HG03175 (cell line): ENCODE measurements at regions not wholly inside any gene's neighbourhood (a gene's known extent, or its start where the extent isn't known, plus 50 kb on each side); places are given as distances from the start of the nearest gene placed in this dataset.
A peak's percentile ranks its signal among the peaks of the same experiment; 100 is the strongest.

Experiments used
- ATAC-seq: cut with Tn5 transposase; IDR thresholded peaks from one replicate; pipeline ENCODE4 v1.9.1; 2021; ENCODE audit warnings: mild to moderate bottlenecking, moderate library complexity; ENCODE audit not compliant: unreplicated experiment

GRCh38 chr12:124504273-124505000 lies 63.0 kb downstream of the NCOR2 start:
- ATAC-seq = no peak

DNA sequence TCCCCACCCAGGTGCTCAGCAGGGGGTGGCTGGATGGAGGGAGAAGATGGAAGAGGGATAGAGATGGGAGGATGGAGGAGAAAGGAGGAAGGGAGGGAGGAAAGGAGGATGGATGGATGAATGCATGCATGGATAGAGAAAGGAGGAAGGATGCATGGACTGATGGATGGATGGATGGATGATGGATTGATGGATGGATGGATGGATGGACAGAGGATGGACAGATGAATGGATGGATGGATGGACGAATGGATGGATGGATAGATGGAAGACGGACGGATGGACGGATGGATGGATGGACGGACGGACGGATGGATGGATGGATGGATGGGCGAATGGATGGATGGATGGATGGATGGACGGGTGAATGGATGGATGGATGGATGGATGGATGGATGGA lies 64.1 kb downstream of the NCOR2 start:
- ATAC-seq = no peak

- ATAC-seq = no peak
Measured at GRCh38 chr12:124502379-124502778, 65.0 kb downstream of the NCOR2 start.

GRCh38 chr12:124501827-124502226 lies 65.6 kb downstream of the NCOR2 start:
- ATAC-seq = no peak

DNA sequence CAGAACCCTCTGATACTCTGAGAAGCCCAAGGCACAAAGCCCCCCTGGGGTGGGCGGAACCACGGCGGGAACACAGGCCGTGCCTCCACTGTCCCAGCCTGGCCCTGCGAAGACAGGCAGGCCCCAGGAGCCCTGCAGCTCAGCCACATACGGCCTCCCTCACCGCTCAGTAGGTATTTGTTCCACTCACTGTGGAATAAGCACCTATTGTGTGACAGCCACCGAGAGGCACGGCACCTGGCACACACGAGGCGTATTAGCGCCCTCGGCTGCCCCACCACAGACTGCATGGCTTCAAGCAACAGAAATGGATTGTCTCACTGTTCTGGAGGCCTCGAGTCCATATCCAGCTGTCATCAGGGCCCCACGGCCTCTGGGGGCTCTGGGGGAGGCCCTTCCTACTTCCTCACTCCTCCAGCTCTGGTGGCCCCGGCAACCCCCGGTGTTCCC lies 66.3 kb downstream of the NCOR2 start:
- no peak for ATAC-seq

DNA sequence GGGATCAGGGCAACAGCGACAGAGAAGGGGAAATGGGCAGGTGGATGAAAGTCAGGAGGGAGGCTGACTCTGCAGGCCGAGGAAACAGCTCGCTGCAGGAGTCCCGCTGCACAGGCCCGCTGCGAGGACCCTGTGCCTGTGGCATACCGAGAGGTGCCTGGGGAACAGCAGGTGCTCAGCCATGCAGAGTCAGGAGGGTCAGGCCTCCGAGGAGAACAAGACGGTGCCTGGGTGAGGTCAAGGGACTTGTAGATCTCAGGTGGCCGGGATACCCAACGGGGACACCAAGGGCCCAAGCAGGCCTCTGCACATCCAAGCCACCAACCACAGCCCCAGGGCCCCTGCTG lies 67.5 kb downstream of the NCOR2 start:
- ATAC-seq = no peak

- ATAC-seq = no peak
Measured at GRCh38 chr12:124499190-124499753, 68.1 kb downstream of the NCOR2 start.

DNA sequence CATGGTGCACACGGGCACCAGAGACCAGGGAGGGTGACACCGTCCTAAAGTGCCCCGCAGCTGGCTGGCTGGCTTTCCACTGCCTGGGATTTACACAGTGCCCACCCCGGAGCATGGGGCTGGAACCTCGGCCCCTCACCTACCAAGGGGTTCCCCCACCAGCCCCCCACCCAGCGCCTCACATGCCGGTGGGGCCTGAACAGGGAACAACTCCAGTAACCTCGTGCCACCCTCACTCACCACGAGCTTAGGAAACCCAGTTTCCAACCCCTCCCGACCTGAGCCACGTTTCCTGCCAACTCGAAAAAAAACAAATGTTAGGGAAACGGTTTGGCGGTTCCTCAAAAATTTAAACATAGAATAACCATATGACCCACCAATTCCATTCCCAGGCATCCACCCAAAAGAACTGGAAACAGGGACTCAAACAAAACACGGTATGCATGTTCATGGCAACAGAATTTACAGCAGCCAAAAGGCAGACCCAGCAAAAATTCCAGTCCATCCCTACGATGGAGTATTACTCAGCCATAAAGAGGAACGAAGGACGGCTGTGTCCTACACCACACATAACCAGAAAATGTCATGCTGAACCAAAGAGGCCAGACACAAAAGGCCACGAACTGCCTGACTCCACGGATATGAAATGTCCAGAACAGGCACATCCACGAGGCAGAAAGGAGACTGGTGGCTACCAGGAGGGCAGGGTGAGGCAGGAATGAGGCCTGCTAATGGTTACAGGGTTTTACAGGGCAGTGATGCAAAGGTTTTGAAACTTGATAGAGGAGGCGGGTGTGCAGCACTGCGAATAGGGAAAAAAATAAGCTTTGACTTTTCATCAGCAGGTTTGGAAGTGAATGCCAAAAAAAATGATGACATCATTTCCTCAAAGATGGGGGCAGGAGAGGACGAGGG lies 68.9 kb downstream of the NCOR2 start:
- ATAC-seq = no peak

DNA sequence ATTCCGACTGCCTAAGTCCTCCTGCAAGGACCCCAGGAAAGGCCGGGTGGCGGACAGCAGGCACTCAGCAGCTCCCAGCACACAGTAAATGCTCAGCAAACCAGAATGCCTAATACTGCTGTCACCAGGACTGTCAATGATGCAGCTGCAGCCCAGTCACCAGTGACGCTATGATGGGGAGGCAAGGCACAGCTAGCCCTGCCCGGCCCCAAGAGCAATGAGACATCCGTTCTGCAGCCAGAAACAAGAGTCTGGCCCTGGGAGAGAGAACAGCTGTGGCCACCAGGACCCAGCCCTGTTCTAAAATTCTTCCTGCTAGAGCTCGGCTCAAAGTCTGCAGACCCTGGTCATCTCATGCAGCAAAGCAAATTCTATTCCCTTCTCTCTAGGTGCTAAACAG lies 69.8 kb downstream of the NCOR2 start:
- no peak for ATAC-seq

DNA sequence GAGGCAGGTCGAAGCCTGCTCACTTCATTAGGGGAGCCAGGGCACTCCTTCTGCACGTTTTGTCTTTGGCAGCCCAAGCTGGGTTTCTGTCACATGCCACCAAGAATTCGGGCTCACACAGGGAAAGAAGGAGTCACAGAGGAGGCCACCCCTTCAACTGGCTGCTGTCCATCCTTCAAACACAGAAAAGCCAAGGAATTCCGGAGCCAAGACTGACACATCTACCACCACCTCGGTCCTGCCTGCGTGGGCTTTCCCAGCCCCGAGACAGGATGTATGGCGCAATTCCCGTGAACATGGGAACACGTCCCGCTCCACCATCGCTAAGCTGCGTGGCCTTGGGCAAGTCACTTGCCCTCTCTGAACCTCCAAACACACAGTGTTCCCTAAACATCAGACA lies 70.4 kb downstream of the NCOR2 start:
- no peak for ATAC-seq

DNA sequence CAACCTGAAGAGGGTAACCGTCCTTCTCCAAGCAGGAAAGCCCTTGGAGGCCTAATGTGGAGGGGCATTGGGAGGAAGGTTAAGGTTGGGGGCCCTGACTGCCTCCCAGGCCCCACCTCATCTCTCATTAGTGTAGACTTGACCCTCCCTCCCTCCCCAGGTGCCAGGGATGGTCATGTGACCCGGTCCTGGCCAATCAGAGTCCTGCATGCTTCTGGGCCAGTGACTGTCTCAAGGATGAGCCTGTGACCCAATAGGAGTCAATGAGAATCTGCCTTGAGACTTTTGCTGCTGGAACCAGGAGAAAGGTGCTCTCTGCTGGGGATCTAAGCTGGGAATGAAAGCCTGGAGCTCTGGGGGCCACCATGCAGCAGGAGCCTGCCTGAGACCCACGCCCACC lies 70.8 kb downstream of the NCOR2 start:
- ATAC-seq = no peak

DNA sequence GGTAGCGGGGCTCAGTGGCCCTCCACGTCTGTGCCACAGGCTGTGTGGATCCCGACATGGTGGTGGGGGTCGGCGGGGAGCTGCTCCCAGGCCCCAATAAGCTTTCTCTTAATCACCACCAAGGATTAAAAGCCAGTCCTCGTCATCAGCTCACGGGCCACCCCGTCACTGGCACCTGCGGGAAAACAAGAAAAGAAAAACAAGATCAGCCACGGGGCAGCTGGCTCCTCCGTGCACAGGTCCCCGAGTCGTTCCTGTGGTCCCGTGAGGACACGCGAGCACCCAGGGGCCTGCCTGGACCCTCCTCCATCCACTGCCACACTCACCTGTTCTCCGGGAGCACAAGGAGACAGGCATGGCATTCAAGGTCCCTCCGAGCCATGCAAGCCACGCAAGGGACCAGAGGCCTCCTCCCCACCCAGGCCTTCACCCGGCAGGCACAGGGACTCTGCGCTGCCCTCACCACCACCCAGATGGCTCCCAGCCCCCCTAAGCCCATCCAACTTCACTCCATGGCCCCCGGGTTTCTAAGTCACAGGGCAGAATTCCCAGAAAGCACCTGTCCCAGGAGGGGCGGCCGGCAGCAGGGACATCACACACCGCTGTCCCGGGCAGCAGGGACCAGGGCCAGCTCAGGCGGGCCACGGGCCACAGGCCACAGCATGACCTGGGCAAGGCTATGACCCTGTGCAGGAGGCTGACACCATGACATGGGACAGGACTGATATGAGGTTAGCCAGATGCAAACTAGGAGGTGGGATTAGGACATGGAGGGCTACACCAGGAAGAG lies 72.0 kb downstream of the NCOR2 start:
- no peak for ATAC-seq

DNA sequence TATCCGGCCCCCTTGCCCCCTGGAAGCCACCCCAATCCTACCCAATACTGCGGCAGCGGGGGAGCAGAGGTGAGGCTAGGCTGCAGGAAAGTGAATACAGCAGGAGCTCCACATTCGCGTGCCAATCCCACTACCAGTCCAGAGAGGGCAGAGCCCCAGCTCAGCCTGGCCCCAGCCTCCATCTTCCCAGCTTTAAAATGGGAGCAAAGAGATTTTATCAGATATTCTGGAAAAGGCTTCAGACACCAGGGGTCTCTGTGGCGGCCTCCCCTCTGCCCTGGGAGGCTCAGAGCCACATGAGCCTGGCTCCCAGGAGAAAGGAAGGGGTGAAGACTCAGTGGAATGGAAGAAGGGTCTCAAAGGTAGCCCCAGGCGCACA lies 72.7 kb downstream of the NCOR2 start:
- ATAC-seq = no peak

- ATAC-seq = peak; percentile 96
Measured at GRCh38 chr12:124493809-124494750, 73.3 kb downstream of the NCOR2 start.

GRCh38 chr12:124492879-124493808 lies 74.3 kb downstream of the NCOR2 start:
- no peak for ATAC-seq

DNA sequence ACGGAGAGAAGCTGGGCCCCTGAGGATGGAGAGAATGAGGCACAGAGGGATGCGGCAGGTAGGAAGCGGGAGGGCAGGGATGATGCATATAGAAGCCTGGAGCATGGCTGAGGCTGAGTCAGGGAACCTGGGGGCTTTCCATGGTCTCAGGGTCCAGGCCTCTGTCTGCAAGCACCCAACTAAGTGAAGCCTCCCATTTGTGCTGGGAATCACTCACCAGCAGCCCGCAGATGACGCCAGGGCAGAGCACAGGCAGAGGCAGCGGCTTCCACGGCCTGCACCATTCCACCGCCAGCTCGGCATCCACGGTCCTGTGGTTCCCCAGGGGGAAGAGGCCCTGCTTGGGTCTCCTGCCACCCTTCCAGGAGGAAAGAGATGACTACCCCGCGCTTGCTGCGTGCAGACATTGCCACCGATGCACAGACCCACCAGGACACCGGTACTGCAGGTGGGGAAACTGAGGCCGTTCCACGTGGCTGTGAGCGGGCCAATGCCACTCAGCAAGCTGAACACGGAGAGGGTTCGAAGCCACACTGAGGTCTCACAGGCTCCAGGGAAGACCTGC lies 75.5 kb downstream of the NCOR2 start:
- ATAC-seq = no peak

DNA sequence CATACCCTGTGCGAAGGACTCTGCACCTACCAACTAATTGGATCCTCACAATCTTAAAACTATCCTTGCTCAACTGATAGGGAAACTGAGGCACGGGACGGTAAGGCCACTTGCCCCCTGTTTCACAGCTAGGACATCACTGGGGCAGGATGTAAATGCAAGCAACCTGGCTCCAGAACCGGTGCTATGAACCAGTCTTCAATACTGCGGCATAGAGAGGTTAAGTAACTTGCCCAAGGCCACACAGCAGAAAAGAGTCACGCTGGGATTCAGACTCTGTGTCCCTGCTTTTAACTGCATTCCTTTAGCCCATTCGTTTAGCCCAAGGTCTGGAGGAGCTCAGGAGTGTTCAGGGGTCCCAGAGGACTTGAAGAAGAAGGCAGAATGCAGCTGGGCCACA lies 76.1 kb downstream of the NCOR2 start:
- ATAC-seq = no peak

GRCh38 chr12:124490584-124491305 lies 76.7 kb downstream of the NCOR2 start:
- ATAC-seq = no peak
